SHP77 (cell line): ENCODE measurements at regions not wholly inside any gene's neighbourhood (a gene's known extent, or its start where the extent isn't known, plus 50 kb on each side); places are given as distances from the start of the nearest gene placed in this dataset.
"Not testable (repeated sequence)": the region's sequence is repeated elsewhere in the genome, so short reads cannot be mapped to it uniquely, and the experiment has no call there.

Experiments used
- DNase-seq, 2 experiments: peaks; one replicate each; lab custom pipeline; 2025; lab: John Stamatoyannopoulos, UW

DNA sequence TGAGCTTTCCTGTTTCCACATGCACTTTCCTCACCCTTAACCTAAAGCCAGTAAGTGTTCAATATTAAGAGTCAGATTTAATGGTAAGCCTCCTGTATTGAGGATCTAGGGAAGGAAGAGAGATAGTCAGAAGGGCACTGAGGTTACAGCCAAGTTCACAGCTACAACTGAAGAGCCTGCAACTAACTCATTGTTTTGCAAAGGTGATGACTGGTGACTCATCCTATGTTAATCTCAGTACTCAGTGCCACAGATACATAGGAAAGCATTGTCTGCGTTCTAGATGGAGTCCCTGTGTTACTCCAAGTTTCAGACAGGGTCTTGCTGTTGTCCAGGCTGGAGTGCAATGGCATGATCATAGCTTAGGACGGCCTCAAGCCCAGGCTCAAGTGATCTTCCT, 157.0 kb upstream of the RBM19 start:
- DNase-seq = no peak

DNA sequence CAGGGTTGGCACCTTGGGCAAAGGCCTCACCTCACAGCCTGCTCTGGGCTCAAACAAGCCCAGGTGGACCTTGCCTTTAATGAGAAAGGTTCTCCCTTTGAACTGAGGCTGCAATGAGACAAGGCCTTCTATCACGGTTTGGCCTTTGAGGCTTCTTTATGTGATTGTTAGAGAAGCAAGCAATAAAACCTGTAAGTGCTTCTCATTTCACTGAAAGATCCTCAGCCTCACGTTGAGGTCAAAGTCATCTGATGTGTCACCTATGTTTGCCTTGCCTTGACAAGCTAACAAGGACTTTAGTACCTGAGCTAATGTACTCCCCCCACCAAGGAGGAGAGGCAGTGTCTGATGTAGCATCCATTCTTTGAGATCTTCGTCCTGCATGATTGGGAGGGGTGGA, 155.9 kb upstream of the RBM19 start:
- no peak for DNase-seq

DNA sequence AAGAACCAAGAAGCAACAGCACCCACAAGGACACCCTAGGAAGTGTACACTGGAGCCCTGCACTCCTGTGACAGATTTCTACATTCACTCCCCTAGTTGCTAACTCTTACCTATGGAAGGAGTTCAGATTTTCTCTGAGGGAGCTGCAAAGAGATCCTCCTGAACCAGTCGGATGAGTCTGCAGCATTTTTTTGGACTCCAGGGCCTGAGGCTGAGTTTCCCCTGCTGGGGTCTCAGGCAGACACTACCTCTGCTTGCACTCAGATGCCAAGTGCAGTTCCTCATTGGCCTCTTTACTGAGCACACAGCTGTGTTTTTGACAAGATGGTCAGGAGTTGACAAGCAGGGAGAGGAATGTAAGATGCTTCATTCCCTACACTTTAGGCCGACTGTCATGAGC, 153.2 kb upstream of the RBM19 start:
- no peak for DNase-seq

DNA sequence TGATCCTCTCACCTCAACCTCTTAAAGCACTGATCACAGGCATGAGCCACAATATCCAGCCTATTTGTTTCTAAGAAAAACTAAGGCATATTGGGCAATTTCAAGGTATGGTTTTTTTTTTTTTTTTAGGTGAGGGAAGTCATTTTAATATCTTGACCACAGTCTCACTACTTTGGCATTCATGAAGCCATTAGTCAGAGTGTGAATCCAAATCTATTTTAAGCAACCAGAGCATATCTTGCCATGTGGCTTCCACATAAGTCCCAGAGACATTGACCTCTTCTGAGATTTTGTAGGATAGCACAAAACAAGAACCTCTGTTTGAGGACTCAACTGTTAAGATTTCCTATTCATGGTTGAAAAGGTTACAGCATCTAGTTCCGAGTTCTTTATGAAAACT, 130.3 kb upstream of the RBM19 start:
- DNase-seq = no peak

DNA sequence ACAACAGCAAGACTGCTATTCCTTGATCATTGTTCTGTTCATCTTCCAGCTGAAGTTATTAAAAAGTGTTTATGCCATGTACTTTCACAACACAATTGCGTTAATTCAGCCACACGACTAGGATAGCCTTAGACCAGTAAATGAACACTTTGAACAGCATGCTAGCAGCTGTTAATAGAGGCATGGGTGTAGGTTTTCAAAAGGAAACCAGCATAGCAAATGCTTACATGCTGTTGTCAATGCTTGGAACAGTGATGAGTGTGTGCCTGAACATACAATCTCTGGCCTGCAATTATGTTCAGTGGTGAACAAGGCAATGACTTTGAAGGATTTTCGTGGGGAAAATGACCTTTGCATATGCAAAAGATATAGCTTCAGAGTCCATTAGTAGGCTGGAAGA, 127.4 kb upstream of the RBM19 start:
- DNase-seq = no peak

DNA sequence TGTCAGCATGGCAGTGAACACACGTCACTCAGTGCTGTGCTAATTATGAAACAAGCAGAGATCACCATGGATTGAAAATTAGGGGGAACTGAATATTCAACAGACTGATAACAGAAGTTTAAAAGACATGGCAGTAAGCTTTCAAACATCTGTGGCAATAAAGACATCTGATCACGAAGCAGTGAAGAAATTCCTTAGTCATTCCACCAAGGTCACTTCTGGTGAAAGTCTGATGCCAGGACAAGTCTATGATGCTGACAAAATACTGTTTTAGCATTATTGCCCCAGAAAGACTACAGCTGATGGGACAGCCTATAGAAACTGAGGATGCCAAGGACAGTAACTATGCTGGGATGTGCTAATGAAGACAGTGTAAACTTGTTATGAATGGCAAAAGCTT, 126.9 kb upstream of the RBM19 start:
- no peak for DNase-seq

DNA sequence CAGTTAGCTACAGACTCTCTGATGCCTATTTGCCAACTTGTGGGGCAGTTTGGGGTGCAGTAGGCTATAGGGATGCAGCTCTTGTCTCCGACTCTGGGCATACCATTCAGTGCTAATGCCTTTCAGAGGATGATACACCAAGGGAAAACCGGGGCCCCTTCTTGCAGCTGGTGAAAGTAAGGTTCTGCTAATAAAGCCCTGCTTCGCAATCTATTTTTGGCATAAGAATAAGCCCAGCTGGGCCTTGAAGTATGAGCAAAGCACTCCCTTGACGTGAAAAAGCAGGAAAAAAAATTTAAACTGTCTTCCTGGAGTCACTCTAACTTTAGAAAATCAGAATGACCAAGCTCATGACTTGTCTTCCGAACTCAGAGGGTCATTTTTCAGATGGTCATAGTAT, 124.1 kb upstream of the RBM19 start:
- no peak for DNase-seq

DNA sequence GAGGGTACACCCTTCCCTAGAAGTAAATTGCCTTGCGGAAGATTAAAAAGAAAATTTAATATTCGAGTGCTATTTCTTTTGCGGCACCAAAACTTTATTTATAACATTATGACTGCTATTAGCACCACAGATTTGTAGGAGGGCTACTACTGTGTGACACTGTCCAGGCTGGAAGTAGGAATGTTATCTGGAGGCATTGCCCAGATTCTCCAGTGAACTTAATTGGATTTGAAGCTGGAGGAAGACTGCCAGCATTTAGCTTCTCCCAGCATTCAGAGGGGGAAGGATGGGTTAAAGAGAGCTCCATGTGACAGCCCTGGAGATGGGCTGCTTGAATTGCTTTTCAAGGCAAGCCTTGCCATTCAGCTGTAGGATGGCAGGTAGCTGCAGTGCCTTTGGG, 107.0 kb upstream of the RBM19 start:
- no peak for DNase-seq

DNA sequence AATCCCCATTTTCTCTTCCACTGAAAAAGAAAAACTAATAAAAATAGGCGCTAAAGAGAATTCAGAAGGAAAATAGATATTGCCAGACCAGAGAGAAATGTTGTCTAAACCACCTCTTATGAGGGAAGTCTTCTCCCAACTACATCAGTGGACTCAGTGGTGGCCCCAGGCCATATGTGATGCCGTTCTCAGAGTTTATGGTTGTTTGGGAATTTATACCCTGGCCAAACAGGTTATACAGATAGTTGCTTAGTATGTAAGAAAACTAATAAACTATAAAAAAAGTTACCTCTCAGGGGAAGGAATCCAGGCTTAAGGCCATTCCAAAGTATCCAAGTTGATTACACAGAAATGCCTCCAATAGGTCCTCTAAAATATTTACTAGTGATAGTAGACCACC, 103.4 kb upstream of the RBM19 start:
- DNase-seq = no peak

DNA sequence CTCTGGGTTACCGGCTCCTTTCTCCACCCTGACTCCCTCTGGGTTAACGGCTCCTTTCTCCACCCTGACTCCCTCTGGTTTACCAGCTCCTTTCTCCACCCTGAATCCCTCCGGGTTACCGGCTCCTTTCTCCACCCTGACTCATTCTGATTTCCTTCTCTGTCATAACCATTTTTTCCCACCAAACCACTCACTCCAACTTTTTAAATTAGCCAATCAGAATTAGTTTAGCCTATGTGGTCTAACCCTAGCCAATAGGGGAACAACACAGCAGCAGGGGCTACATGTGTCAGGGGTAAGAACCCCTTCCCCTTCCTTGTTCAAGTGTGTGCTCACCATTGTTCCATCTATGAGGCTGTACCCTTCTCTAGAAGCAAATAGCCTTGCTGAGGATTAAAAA, 98.4 kb upstream of the RBM19 start:
- no peak for DNase-seq

DNA sequence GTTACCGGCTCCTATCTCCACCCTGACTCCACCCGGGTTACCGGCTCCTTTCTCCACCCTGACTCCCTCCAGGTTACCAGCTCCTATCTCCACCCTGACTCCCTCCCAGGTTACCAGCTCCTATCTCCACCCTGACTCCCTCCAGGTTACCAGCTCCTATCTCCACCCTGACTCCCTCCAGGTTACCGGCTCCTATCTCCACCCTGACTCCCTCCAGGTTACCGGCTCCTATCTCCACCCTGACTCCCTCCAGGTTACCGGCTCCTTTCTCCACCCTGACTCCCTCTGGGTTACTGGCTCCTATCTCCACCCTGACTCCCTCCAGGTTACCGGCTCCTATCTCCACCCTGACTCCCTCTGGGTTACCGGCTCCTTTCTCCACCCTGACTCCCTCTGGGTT, 97.9 kb upstream of the RBM19 start:
- not testable (repeated sequence) for DNase-seq

DNA sequence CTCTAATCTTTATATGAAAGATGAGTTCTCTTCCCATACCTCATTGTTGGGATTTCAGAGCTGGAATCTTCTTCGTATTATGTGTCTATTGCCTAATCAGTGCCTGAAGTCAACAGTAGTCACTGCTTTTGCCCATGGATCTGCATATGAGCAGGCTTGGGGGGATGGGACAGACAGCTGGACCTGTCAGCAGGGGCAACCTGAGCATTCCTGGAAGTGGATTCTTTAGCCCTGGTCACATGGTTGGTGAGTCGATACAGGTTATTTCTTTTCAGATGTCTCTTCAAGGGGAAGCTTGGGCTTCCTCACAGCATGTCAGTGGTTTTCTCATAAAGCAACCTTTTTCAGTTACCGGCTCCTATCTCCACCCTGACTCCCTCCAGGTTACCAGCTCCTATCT, 97.3 kb upstream of the RBM19 start:
- no peak for DNase-seq

DNA sequence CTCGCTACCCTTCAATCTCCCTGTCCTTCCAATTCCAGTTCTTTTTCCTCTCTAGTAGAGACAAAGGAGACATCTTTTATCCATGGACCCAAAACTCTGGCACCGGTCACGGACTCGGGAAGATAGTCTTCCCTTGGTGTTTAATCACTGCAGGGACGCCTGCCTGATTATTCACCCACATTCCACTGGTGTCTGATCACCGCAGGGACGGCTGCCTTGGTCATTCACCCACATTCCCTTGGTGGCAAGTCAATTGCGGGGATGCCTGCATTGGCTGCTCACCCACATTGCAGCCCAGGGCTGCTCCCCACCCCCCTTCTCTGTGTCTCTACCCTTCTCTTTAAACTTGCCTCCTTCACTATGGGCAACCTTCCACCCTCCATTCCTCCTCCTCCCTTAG, 90.2 kb upstream of the RBM19 start:
- not testable (repeated sequence) for DNase-seq

DNA sequence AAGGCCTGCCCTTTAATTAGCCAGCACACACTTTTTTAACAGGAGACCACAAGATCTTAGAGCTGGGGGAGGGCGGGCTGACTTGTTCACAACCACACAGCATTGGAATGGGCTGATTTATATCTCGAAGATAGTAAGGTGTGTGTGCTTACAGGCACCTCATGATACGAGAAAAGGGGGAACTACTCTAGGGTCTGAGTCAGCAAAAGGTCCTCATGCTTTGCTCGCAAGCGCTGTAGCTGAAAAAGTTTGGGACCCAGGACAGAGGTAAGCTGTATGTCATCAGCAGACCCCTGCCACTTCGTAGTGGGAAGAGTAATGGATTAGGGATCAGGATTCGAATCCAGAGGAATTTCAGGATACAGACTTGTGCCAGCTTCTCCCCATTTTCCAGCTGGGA, 88.9 kb upstream of the RBM19 start:
- DNase-seq = no peak

DNA sequence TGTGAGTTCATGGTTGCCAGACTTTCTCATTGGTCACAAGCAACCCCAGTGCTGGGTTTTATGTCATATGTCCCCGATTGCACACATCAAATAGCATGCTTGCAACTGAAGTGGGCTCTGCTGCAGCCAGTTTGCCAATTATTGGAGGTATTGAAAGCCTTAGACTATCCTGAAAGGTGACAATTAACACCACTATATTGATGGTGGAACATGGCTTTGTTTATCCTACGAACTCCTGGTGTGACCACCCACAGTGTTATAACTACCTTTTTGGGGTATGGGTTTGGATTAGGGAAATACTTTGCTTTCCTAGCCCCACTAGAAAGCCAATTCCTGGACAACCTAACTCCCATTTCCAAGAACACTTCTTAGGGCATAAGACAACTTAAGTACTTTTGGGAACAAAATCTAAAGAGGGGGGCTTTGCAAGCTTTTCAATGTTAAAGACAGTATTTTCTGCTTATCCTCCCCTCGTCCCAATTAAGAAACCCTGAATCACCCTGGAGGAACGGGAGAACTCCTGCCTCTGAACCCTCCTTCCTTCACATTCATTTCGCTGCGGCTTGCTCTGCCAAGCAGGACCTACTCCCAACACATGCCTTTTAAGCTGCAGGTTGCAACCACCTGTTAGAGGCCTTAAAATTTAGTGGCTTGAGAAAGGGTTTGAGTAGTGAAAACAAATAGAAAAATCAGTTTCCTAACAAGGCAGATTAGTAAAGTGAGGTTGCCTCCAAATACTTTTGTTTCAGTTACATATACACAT, 80.3 kb upstream of the RBM19 start:
- DNase-seq = no peak

DNA sequence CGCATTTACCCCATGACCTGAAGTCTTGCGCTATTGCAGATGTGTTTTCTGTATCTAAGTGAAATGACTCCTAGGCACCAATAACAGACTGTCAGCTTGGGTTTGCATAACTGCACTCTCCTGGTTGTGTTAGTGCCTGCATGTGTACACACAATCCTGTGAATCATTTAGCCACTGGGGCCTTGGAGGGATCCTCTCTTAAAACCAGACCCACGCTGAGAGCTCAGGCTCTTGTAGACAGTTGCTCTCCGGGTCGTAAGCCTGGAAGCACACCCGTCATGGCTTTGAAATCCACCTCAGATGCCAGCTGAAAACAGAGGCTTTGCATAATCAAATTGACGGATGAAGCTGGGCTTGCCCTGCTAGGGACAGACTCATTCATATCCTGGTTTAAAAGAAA, 79.2 kb upstream of the RBM19 start:
- no peak for DNase-seq

DNA sequence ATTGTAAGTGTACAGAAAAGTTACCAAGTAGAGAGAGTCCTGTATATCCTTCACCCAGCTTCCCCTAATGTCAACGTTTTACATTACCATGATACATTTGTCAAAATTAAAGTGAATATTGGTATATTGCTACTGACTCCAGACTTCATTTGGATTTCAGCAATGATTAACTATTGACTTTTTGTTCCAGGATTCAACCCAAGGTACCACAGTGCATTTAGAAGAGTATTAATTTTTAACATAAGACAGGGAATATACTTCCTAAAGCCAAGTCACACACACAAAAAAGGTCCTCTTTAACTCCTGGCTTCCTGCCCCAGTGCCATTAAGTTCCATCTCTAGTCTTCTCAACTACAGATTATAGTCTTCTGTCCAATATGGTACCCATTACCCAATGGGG, 75.5 kb upstream of the RBM19 start:
- DNase-seq = no peak

DNA sequence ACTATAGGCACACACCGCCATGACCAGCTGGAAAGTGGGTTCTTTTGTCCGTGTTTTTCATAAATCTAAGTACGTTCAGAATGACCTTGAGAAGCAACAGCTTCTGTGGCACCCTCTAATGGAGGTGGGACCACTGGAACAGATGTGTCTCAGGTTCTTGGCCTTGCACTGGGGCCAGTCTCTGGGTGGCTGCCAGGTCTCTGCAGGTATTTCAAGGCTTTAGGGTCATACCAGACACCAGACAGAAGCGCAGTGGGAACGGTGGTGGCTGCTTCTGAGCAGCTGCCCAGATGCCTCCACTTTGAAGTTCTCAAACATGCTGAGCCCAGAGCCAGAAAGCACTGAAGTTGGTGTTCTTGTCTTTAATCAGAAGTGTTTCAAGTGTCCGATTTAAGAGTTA, 75.0 kb upstream of the RBM19 start:
- no peak for DNase-seq

DNA sequence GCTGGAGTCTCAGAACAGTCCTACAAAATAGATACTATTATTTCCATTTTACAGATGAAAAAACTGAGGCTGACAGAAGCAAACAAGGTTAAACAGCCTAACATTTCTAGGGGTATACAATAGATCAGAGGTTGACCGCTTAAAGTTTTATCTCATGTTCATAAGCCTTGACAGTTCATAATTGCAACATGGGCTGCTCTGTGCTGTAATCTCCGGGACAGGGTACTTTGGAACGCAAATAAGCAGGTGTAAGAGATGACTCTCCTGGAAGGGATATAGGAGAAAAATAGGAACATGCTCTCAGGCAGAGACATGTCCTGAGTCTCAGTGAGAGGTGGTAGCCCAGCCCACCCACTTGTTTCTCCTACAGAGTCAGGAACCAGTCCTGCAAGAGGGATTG, 72.8 kb upstream of the RBM19 start:
- no peak for DNase-seq

DNA sequence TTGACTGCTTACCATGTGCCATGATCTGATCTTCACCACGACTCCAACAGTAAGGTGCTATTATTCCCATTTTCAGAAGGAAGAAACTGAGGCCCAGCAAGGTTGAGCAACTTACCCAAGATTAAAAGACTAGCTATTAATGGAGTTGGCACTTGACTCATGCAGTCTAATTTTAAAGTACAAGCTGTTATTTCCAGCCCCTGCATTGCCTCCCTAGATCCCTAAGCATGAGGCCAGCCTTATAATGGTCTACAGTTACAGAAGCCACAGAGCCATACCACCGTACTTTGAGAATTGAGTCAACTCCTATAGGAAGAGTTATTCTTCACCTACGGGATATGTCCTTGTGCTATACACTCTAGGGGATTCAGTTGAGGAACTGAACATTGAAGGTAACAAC, 66.7 kb upstream of the RBM19 start:
- no peak for DNase-seq

DNA sequence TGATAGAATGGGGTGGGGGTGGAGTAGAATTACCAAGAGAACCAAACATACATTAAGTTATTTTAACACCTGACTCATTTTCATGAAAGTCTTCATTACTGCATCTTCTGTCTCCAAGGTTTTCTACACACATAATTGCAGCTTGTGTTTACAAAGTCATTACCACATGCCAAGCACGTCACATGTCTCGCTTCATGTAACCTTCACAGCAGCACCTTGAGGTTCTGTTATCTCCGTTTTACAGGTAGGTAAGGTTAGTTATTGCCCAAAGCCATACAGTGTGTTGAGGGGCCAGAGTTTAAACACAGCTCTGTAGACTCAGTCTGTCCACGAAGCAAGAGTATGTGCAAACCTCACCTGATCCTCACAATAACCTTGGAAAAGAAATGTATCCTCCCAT, 64.3 kb upstream of the RBM19 start:
- peak in 1 of 2 experiments; percentile 27 for DNase-seq

DNA sequence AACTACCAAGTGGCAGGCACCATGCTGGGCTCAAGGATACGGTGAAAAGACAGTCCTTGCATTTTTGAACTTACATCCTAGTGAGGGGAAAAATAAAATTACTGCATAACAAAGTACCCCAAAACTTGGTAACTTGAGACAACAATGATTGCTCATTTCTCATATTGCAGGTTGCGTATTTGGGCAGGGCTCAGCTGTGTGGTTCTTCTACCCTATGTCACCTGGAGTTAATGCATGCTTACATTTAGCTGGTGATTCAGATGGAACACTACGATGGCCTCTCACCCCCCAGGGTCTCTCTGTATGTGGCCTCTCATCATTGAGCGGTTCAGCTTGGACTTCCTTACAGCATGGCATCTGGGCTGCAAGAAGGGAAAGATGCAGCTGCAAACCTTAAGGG, 60.7 kb upstream of the RBM19 start:
- no peak for DNase-seq

DNA sequence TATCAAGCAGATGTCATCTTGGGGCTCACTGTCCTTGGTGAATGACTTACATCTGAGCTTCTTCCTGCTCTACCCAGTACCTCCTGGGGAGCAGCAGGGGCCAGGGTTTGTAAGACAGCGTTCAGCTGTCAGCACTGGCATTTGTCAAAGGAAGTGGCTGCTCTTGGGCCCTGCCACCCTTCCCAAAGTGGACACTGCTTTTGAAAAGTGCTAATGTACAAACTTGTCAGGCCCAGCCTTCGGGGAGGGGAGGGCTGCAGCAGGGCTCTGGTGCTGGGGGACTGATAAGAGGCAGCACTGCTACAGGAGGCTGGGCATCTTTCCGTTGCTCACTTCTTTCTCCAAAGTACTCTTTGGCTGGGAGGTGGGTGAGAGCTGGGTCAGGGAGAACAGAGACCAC, 59.8 kb upstream of the RBM19 start:
- no peak for DNase-seq

DNA sequence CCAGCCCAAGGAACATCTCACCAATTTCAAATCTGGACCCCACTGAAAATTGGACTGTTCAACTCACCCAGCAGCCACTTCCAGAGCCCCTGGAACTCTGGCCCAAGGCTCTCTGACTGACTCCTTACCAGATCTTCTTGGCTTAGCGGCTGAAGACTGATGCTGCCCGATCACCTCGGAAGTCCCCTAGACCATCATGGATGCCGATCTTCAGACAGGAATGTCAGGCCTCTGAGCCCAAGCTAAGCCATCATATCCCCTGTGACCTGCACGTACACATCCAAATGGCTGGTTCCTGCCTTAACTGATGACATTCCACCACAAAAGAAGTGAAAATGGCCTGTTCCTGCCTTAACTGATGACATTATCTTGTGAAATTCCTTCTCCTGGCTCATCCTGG, 56.0 kb upstream of the RBM19 start:
- not testable (repeated sequence) for DNase-seq

DNA sequence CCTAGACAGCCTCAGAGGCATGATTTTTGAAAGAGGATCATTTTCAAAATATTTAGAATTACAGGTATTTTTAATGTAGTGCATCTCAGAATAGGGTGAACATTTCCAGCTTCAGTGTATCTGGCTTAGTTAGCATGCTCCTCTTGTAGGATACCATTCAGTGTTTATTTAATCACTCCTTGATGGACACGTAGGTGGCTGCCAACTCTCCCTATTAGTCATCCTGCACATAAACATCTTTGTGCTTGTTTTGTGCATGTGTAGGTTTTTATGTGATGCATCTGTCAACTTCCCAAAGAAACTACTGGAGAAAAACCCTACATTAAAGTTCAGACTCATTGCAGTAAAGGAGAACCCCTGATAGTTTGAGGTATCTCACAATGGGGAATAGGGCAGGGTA, 52.5 kb upstream of the RBM19 start:
- peak in 1 of 2 experiments; percentile 35 for DNase-seq
